CD4-positive, alpha-beta T cell (primary cell): ENCODE measurements at regions not wholly inside any gene's neighbourhood (a gene's known extent, or its start where the extent isn't known, plus 50 kb on each side); places are given as distances from the start of the nearest gene placed in this dataset.

ENCODE experiments used
- ATAC-seq: fragments of 200-7000 bp; cut with Tn5 transposase; one replicate; pipeline ENCODE4 v1.10.0; 2022; ENCODE audit warnings: mild to moderate bottlenecking; ENCODE audit not compliant: poor library complexity
- CTCF ChIA-PET: fragments of 350-600 bp; sonication (Branson Sonifier 250); formaldehyde crosslinking; loops from one replicate; lab custom pipeline; 2021; ENCODE audit warnings: antibody characterized with exemption, inconsistent platforms; lab: Charles Lee
- POLR2A ChIA-PET: fragments of 350-600 bp; sonication (Branson Sonifier 250); formaldehyde crosslinking; loops from one replicate; lab custom pipeline; 2021; ENCODE audit warnings: antibody characterized with exemption, inconsistent platforms; lab: Charles Lee
- DNase-seq, 14 experiments: peaks; one replicate each; pipeline ENCODE4 v3.0.0-alpha.2; 2013 to 2020; ENCODE audit warnings: mixed read lengths in 2 of 14
- H3K27ac ChIP-seq, 2 donors: one replicate each; pipeline versions ENCODE4 v1.5.1 to v1.7.0; 2013; ENCODE audit warnings: low read length in 2 of 2, low read depth in 1 of 2, mild to moderate bottlenecking in 1 of 2
- H3K27me3 ChIP-seq, 2 experiments: 1 replicate in 1 of 2; 2 replicates in 1 of 2; pipeline versions ENCODE4 v1.6.1 to v1.7.0; 2013; ENCODE audit warnings: low read length in 2 of 2, control low read depth in 1 of 2, mild to moderate bottlenecking in 1 of 2, moderate library complexity in 1 of 2; ENCODE audit not compliant: insufficient read depth in 2 of 2, control insufficient read depth in 1 of 2
- H3K36me3 ChIP-seq: one replicate; pipeline ENCODE4 v1.6.1; 2013; ENCODE audit warnings: low read length, control low read depth; ENCODE audit not compliant: insufficient read depth
- H3K4me1 ChIP-seq: one replicate; pipeline ENCODE4 v1.6.1; 2013; ENCODE audit warnings: low read length, control low read depth; ENCODE audit not compliant: insufficient read depth
- H3K4me3 ChIP-seq: one replicate; pipeline ENCODE4 v1.5.1; 2013; ENCODE audit warnings: mild to moderate bottlenecking, low read length, moderate library complexity
- H3K9me3 ChIP-seq, 2 experiments: 1 replicate in 1 of 2; 2 replicates in 1 of 2; pipeline versions ENCODE4 v1.6.1 to v1.7.0; 2013; ENCODE audit warnings: low read length in 2 of 2, mild to moderate bottlenecking in 2 of 2, control low read depth in 1 of 2, moderate library complexity in 1 of 2; ENCODE audit not compliant: control insufficient read depth in 1 of 2, insufficient read depth in 1 of 2
- H3K27ac Mint-ChIP-seq: one replicate; pipeline ENCODE4 v1.8.0; 2020; ENCODE audit warnings: mixed read lengths
- H3K27me3 Mint-ChIP-seq: one replicate; pipeline ENCODE4 v1.8.0; 2021; ENCODE audit warnings: mixed read lengths
- H3K36me3 Mint-ChIP-seq: one replicate; pipeline ENCODE4 v1.8.0; 2021; ENCODE audit warnings: low read depth, mixed read lengths
- H3K4me1 Mint-ChIP-seq: one replicate; pipeline ENCODE4 v1.8.0; 2021; ENCODE audit warnings: low read depth, mixed read lengths
- H3K4me3 Mint-ChIP-seq: one replicate; pipeline ENCODE4 v1.8.0; 2020; ENCODE audit warnings: mild to moderate bottlenecking, mixed read lengths
- H3K9me3 Mint-ChIP-seq: one replicate; pipeline ENCODE4 v1.8.0; 2020; ENCODE audit warnings: mixed read lengths
- intact Hi-C, 2 experiments: fragments of 100-400 bp; cut with DNase I in 1 of 2; cut with micrococcal nuclease in 1 of 2; formaldehyde crosslinking; loops; one replicate each; pipeline versions ENCODE4 v1.15.1 to v1.9.0; 2023 to 2025; cut with DNase I, micrococcal nuclease
- TF ChIP-seq, protein P1 (sequence below): fragments of 200-600 bp; IDR thresholded peaks from one replicate; pipeline ENCODE4 v1.8.0; 2022; ENCODE audit warnings: antibody characterized with exemption, mild to moderate bottlenecking

DNA sequence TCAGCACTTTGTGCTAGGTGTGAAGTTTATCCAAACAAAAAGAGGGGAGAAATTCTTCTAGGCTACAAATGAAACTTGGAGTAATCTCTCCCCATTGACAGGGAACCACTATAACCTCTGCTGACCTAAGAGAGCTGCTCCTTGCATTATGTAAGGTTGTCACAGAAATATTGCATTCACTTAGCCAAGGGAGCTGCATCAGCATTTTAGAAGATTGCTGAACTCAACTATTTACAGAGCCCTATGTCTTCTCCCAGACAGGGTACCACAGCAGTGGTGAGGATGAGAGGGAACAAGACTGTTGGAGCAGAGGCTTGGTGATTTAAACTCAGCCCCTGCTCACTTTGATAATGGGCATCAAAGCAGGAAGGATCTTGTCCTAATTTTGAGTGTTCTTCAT lies 362.0 kb downstream of the TMEM38B start:
- H3K27me3 ChIP-seq, result no peaks in the 10 kb centered on the region
- DNase-seq (no peak), ATAC-seq (no peak)
- H3K36me3 ChIP-seq, result no peaks in the 10 kb centered on the region
- Mint-ChIP-seq H3K9me3 (peaks cover 6% of the 10 kb centered on the region), H3K4me1 (no peaks in the 10 kb centered on the region), H3K27ac (no peak overlapping the region), H3K36me3 (no peaks in the 10 kb centered on the region), H3K27me3 (no peaks in the 10 kb centered on the region), H3K4me3 (no peak overlapping the region)
- TF ChIP-seq, protein P1, sequence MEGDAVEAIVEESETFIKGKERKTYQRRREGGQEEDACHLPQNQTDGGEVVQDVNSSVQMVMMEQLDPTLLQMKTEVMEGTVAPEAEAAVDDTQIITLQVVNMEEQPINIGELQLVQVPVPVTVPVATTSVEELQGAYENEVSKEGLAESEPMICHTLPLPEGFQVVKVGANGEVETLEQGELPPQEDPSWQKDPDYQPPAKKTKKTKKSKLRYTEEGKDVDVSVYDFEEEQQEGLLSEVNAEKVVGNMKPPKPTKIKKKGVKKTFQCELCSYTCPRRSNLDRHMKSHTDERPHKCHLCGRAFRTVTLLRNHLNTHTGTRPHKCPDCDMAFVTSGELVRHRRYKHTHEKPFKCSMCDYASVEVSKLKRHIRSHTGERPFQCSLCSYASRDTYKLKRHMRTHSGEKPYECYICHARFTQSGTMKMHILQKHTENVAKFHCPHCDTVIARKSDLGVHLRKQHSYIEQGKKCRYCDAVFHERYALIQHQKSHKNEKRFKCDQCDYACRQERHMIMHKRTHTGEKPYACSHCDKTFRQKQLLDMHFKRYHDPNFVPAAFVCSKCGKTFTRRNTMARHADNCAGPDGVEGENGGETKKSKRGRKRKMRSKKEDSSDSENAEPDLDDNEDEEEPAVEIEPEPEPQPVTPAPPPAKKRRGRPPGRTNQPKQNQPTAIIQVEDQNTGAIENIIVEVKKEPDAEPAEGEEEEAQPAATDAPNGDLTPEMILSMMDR, result no peak
- H3K4me3 ChIP-seq, result no peak overlapping the region
- H3K4me1 ChIP-seq, result no peaks in the 10 kb centered on the region
- POLR2A ChIA-PET, result no interaction called here
- H3K9me3 ChIP-seq, result peaks cover 0 to 16% of the 10 kb centered on the region in 2 experiments
- H3K27ac ChIP-seq, result no peak overlapping the region
- CTCF ChIA-PET, result no interaction called here
- intact Hi-C loops, result no loop called here

DNA sequence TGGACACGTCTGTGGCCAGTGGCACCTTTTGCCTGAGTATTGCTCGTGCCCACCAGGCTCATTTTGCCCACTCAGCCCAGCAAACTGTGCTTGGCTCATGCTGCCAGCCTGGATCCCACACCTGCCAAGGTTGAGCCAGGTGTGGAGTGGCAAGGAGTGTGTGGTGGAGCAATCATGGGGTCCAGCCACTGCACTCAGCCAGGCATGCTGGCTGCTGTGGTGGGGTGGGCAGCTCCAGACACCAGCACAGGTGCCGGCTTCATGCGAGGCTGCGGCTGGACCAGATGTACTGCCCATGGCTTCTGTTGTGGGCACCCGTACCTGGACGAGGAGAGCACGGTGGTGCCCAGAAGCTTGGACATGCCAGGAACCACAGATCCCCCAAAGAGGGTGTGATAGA lies 364.1 kb downstream of the TMEM38B start:
- H3K9me3 Mint-ChIP-seq, result peaks cover 6% of the 10 kb centered on the region
- H3K36me3 Mint-ChIP-seq, result no peaks in the 10 kb centered on the region
- H3K27me3 Mint-ChIP-seq, result no peaks in the 10 kb centered on the region
- H3K4me1 Mint-ChIP-seq, result no peaks in the 10 kb centered on the region
- no peak overlapping the region for H3K27ac ChIP-seq
- no peaks in the 10 kb centered on the region for H3K36me3 ChIP-seq
- ChIA-PET POLR2A (no interaction called here), CTCF (no interaction called here)
- H3K4me3 ChIP-seq, result no peak overlapping the region
- H3K27ac Mint-ChIP-seq, result no peak overlapping the region
- TF ChIP-seq, protein P1, result no peak
- ATAC-seq (no peak), DNase-seq (no peak)
- intact Hi-C loops, result no loop called here
- no peak overlapping the region for H3K4me3 Mint-ChIP-seq
- H3K4me1 ChIP-seq, result no peaks in the 10 kb centered on the region
- peaks cover 0 to 16% of the 10 kb centered on the region in 2 experiments for H3K9me3 ChIP-seq
- no peaks in the 10 kb centered on the region for H3K27me3 ChIP-seq

DNA sequence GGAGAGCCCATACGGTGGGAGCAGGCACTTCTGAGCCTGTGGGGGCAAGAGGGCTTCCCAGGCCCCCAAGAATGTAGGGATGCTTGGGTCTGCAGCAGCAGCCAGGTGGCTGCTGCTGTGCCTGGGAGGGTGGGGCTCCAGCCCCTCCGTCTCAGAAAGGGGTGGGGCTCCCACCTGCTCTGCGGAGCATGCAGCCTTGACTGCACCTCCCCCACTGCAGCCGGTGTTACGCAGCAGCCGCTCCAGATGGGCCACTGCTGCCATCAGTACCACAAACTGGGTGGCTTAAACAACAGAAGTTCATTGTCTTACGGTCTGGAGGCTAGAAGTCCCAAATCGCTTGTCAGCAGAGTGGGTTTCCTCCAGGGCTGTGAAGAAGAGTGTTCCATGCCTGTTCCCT lies 365.5 kb downstream of the TMEM38B start:
- no peaks in the 10 kb centered on the region for H3K4me1 Mint-ChIP-seq
- H3K36me3 Mint-ChIP-seq, result no peaks in the 10 kb centered on the region
- intact Hi-C loops, result no loop called here
- Histone ChIP-seq H3K27ac (no peak overlapping the region), H3K4me1 (no peaks in the 10 kb centered on the region), H3K27me3 (no peaks in the 10 kb centered on the region), H3K9me3 (peaks cover 0 to 16% of the 10 kb centered on the region in 2 experiments), H3K4me3 (no peak overlapping the region), H3K36me3 (no peaks in the 10 kb centered on the region)
- ChIA-PET POLR2A (no interaction called here), CTCF (no interaction called here)
- H3K27me3 Mint-ChIP-seq, result no peaks in the 10 kb centered on the region
- H3K9me3 Mint-ChIP-seq, result peaks cover 2% of the 10 kb centered on the region
- TF ChIP-seq, protein P1, result no peak
- no peak for DNase-seq
- H3K4me3 Mint-ChIP-seq, result no peak overlapping the region
- no peak overlapping the region for H3K27ac Mint-ChIP-seq
- ATAC-seq, result no peak
